GM23338 (cell line): ENCODE measurements at regions not wholly inside any gene's neighbourhood (a gene's known extent, or its start where the extent isn't known, plus 50 kb on each side); places are given as distances from the start of the nearest gene placed in this dataset.

ENCODE experiments used
- CREB1 ChIP-seq: fragments of 250-450 bp; sonication (Bioruptor Pico); IDR thresholded peaks from 2 replicates; pipeline ENCODE4 v1.5.0; 2020; ENCODE audit warnings: low read depth, mild to moderate bottlenecking, moderate library complexity
- CTCF ChIP-seq, 2 experiments: fragments of 200-600 bp in 1 of 2; sonication (generic) in 1 of 2; conservative IDR thresholded peaks; 2 replicates each; pipeline versions ENCODE4 v1.5.1 to v1.6.1; 2016 to 2017; ENCODE audit warnings: antibody characterized with exemption in 2 of 2, low read depth in 2 of 2, mild to moderate bottlenecking in 2 of 2, moderate library complexity in 1 of 2
- EZH2 ChIP-seq: fragments of 200-600 bp; sonication (generic); IDR thresholded peaks from one replicate; pipeline ENCODE4 v1.8.0; 2017; ENCODE audit warnings: antibody characterized with exemption, mild to moderate bottlenecking, low read depth; ENCODE audit not compliant: unreplicated experiment
- EZH2phosphoT487 ChIP-seq: fragments of 200-600 bp; sonication (generic); IDR thresholded peaks from one replicate; pipeline ENCODE4 v1.8.1; 2018; ENCODE audit warnings: antibody characterized with exemption; ENCODE audit not compliant: unreplicated experiment
- JUNB ChIP-seq: IDR thresholded peaks from one replicate; pipeline ENCODE4 v1.6.1; 2016; ENCODE audit warnings: antibody characterized with exemption; ENCODE audit not compliant: unreplicated experiment
- NANOG ChIP-seq: IDR thresholded peaks from 2 replicates; pipeline ENCODE4 v1.6.1; 2016; ENCODE audit warnings: antibody characterized with exemption, borderline replicate concordance
- POLR2AphosphoS5 ChIP-seq: IDR thresholded peaks from 2 replicates; pipeline ENCODE4 v1.6.1; 2016; ENCODE audit warnings: antibody characterized with exemption, low read depth
- ZNF114 ChIP-seq: fragments of 250-450 bp; sonication (Bioruptor Pico); IDR thresholded peaks from 2 replicates; pipeline ENCODE4 v1.5.0; 2020; ENCODE audit warnings: mild to moderate bottlenecking, moderate library complexity
- ZNF331 ChIP-seq: fragments of 250-450 bp; sonication (Bioruptor Pico); IDR thresholded peaks from 2 replicates; pipeline ENCODE4 v1.5.0; 2020; ENCODE audit warnings: low read depth, mild to moderate bottlenecking, moderate library complexity
- TF ChIP-seq, protein P1 (sequence below): IDR thresholded peaks from one replicate; pipeline ENCODE4 v1.6.1; 2018; ENCODE audit warnings: antibody characterized with exemption; ENCODE audit not compliant: unreplicated experiment
- TF ChIP-seq, protein P2 (sequence below): IDR thresholded peaks from 2 replicates; pipeline ENCODE4 v1.6.1; 2016; ENCODE audit warnings: antibody characterized with exemption
- TF ChIP-seq, protein P3 (sequence below): fragments of 250-450 bp; sonication (Bioruptor Pico); IDR thresholded peaks from 2 replicates; pipeline ENCODE4 v1.5.0; 2020; ENCODE audit warnings: mild to moderate bottlenecking, moderate library complexity

GRCh38 chr11:121801394-121801748 is 314.6 kb downstream of the BLID start:
- TF ChIP-seq POLR2AphosphoS5 (no peak), CTCF (conservative IDR thresholded peaks at IDR 0.05; ENCODE audit: low read depth in 2 of 2) (no peak), EZH2 (no peak), EZH2phosphoT487 (no peak), JUNB (no peak), ZNF114 (CRISPR knock-in tag) (0 out of 2 replicates have a peak, but pooled peaks have one; percentile 1), CREB1 (CRISPR knock-in tag) (no peak), NANOG (no peak), ZNF331 (CRISPR knock-in tag) (no peak)
- TF ChIP-seq, protein P1, sequence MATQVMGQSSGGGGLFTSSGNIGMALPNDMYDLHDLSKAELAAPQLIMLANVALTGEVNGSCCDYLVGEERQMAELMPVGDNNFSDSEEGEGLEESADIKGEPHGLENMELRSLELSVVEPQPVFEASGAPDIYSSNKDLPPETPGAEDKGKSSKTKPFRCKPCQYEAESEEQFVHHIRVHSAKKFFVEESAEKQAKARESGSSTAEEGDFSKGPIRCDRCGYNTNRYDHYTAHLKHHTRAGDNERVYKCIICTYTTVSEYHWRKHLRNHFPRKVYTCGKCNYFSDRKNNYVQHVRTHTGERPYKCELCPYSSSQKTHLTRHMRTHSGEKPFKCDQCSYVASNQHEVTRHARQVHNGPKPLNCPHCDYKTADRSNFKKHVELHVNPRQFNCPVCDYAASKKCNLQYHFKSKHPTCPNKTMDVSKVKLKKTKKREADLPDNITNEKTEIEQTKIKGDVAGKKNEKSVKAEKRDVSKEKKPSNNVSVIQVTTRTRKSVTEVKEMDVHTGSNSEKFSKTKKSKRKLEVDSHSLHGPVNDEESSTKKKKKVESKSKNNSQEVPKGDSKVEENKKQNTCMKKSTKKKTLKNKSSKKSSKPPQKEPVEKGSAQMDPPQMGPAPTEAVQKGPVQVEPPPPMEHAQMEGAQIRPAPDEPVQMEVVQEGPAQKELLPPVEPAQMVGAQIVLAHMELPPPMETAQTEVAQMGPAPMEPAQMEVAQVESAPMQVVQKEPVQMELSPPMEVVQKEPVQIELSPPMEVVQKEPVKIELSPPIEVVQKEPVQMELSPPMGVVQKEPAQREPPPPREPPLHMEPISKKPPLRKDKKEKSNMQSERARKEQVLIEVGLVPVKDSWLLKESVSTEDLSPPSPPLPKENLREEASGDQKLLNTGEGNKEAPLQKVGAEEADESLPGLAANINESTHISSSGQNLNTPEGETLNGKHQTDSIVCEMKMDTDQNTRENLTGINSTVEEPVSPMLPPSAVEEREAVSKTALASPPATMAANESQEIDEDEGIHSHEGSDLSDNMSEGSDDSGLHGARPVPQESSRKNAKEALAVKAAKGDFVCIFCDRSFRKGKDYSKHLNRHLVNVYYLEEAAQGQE: no peak
- TF ChIP-seq, protein P2, sequence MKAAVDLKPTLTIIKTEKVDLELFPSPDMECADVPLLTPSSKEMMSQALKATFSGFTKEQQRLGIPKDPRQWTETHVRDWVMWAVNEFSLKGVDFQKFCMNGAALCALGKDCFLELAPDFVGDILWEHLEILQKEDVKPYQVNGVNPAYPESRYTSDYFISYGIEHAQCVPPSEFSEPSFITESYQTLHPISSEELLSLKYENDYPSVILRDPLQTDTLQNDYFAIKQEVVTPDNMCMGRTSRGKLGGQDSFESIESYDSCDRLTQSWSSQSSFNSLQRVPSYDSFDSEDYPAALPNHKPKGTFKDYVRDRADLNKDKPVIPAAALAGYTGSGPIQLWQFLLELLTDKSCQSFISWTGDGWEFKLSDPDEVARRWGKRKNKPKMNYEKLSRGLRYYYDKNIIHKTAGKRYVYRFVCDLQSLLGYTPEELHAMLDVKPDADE: no peak
- TF ChIP-seq, protein P3, sequence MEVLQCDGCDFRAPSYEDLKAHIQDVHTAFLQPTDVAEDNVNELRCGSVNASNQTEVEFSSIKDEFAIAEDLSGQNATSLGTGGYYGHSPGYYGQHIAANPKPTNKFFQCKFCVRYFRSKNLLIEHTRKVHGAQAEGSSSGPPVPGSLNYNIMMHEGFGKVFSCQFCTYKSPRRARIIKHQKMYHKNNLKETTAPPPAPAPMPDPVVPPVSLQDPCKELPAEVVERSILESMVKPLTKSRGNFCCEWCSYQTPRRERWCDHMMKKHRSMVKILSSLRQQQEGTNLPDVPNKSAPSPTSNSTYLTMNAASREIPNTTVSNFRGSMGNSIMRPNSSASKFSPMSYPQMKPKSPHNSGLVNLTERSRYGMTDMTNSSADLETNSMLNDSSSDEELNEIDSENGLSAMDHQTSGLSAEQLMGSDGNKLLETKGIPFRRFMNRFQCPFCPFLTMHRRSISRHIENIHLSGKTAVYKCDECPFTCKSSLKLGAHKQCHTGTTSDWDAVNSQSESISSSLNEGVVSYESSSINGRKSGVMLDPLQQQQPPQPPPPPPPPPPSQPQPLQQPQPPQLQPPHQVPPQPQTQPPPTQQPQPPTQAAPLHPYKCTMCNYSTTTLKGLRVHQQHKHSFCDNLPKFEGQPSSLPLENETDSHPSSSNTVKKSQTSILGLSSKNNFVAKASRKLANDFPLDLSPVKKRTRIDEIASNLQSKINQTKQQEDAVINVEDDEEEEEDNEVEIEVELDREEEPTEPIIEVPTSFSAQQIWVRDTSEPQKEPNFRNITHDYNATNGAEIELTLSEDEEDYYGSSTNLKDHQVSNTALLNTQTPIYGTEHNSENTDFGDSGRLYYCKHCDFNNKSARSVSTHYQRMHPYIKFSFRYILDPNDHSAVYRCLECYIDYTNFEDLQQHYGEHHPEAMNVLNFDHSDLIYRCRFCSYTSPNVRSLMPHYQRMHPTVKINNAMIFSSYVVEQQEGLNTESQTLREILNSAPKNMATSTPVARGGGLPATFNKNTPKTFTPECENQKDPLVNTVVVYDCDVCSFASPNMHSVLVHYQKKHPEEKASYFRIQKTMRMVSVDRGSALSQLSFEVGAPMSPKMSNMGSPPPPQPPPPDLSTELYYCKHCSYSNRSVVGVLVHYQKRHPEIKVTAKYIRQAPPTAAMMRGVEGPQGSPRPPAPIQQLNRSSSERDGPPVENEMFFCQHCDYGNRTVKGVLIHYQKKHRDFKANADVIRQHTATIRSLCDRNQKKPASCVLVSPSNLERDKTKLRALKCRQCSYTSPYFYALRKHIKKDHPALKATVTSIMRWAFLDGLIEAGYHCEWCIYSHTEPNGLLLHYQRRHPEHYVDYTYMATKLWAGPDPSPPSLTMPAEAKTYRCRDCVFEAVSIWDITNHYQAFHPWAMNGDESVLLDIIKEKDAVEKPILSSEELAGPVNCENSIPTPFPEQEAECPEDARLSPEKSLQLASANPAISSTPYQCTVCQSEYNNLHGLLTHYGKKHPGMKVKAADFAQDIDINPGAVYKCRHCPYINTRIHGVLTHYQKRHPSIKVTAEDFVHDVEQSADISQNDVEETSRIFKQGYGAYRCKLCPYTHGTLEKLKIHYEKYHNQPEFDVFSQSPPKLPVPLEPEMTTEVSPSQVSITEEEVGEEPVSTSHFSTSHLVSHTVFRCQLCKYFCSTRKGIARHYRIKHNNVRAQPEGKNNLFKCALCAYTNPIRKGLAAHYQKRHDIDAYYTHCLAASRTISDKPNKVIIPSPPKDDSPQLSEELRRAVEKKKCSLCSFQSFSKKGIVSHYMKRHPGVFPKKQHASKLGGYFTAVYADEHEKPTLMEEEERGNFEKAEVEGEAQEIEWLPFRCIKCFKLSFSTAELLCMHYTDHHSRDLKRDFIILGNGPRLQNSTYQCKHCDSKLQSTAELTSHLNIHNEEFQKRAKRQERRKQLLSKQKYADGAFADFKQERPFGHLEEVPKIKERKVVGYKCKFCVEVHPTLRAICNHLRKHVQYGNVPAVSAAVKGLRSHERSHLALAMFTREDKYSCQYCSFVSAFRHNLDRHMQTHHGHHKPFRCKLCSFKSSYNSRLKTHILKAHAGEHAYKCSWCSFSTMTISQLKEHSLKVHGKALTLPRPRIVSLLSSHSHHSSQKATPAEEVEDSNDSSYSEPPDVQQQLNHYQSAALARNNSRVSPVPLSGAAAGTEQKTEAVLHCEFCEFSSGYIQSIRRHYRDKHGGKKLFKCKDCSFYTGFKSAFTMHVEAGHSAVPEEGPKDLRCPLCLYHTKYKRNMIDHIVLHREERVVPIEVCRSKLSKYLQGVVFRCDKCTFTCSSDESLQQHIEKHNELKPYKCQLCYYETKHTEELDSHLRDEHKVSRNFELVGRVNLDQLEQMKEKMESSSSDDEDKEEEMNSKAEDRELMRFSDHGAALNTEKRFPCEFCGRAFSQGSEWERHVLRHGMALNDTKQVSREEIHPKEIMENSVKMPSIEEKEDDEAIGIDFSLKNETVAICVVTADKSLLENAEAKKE: no peak
